Sigmoid colon (tissue), 6 donors: ENCODE measurements at regions not wholly inside any gene's neighbourhood (a gene's known extent, or its start where the extent isn't known, plus 50 kb on each side); places are given as distances from the start of the nearest gene placed in this dataset.

Experiments
- DNase-seq: peaks from one replicate; pipeline ENCODE4 v3.0.0-alpha.2; 2019
- H3K27ac ChIP-seq, 4 donors: fragments of 200-600 bp; sonication (generic); one replicate each; pipeline ENCODE4 v1.5.1; 2016 to 2019; ENCODE audit warnings: mild to moderate bottlenecking in 1 of 4
- H3K27me3 ChIP-seq, 3 donors: fragments of 200-600 bp; sonication (generic); one replicate each; pipeline ENCODE4 v1.5.1; 2019; ENCODE audit warnings: mild to moderate bottlenecking in 1 of 3
- H3K36me3 ChIP-seq, 4 donors: fragments of 200-600 bp; sonication (generic); one replicate each; pipeline ENCODE4 v1.5.1; 2016 to 2019
- H3K4me1 ChIP-seq, 4 donors: fragments of 200-600 bp; sonication (generic); one replicate each; pipeline ENCODE4 v1.5.1; 2017 to 2019
- H3K4me3 ChIP-seq, 4 donors: fragments of 200-600 bp; sonication (generic); one replicate each; pipeline ENCODE4 v1.5.1; 2017 to 2019; ENCODE audit warnings: mild to moderate bottlenecking in 2 of 4, moderate library complexity in 1 of 4
- H3K9me3 ChIP-seq, 4 donors: fragments of 200-600 bp in 3 of 4; sonication (generic) in 3 of 4; one replicate each; pipeline versions ENCODE4 v1.5.1 to v1.6.1; 2013 to 2019
- CTCF ChIP-seq, 4 experiments: fragments of 450-650 bp in 3 of 4; fragments of 200-600 bp in 1 of 4; IDR thresholded peaks; one replicate each; pipeline ENCODE4 v1.5.1; 2016 to 2019; ENCODE audit warnings: antibody characterized with exemption in 4 of 4, mild to moderate bottlenecking in 3 of 4, moderate library complexity in 2 of 4
- EP300 ChIP-seq, 4 donors: sonication (generic); formaldehyde crosslinking; IDR thresholded peaks; one replicate each; pipeline ENCODE4 v1.6.1; 2017; ENCODE audit warnings: antibody characterized with exemption in 4 of 4
- POLR2A ChIP-seq, 2 donors: fragments of 450-650 bp; IDR thresholded peaks; one replicate each; pipeline ENCODE4 v1.6.1; 2016; ENCODE audit warnings: antibody characterized with exemption in 2 of 2, mild to moderate bottlenecking in 2 of 2, moderate library complexity in 2 of 2
- POLR2AphosphoS5 ChIP-seq, 4 donors: sonication (generic); formaldehyde crosslinking; IDR thresholded peaks; one replicate each; pipeline ENCODE4 v1.6.1; 2017; ENCODE audit warnings: antibody characterized with exemption in 4 of 4
- WGBS, 2 donors: extraction: QIAGEN DNeasy Blood & Tissue Kit; methylation state at CpG; one replicate each; pipeline ENCODE4 v1.1.7; 2013; 5-methylcytosine and 5-hydroxymethylcytosine counted together
- intact Hi-C: fragments of 100-400 bp; cut with DNase I; formaldehyde crosslinking; loops from one replicate; pipeline ENCODE4 v1.15.1; 2023
- donor health status: healthy with polysubstance abuse.
- donor health status: healthy.

GRCh38 chr5:82641331-82642003 is 363.3 kb upstream of the RPS23 start:
- Histone ChIP-seq H3K27ac (peak overlapping the region in 1 of 4 donors; percentile 29), H3K9me3 (no peaks in the 10 kb centered on the region), H3K36me3 (no peaks in the 10 kb centered on the region), H3K27me3 (no peaks in the 10 kb centered on the region), H3K4me3 (no peak overlapping the region), H3K4me1 (peaks cover 0 to 22% (median 7%) of the 10 kb centered on the region in 4 donors)
- intact Hi-C loops, result loop anchor here (5.0 to 10.0 kb wide), 3 partner anchors 433 to 921 kb away; partner anchors contain the start of genes TMEM167A, VCAN and XRCC4
- DNase-seq, result peak; percentile 81
- WGBS, 2 donors, result 32 to 44% methylated on average over 4 of the region's 4 CpGs
- TF ChIP-seq CTCF (IDR thresholded peaks at IDR 0.05) (peak; percentile 17 to 62 (median 55)), POLR2A (IDR thresholded peaks at IDR 0.05) (no peak), POLR2AphosphoS5 (IDR thresholded peaks at IDR 0.05) (peak in 3 of 4 donors; percentile 31 to 63 (median 39))

- H3K4me1 ChIP-seq, result peaks cover 0 to 22% (median 7%) of the 10 kb centered on the region in 4 donors
- TF ChIP-seq CTCF (IDR thresholded peaks at IDR 0.05) (no peak), EP300 (IDR thresholded peaks at IDR 0.05) (no peak), POLR2A (IDR thresholded peaks at IDR 0.05) (no peak), POLR2AphosphoS5 (IDR thresholded peaks at IDR 0.05) (no peak)
- no peak for DNase-seq
- intact Hi-C loops, result loop anchor here (5.0 to 10.0 kb wide), 3 partner anchors 434 to 921 kb away; partner anchors contain the start of genes TMEM167A, VCAN and XRCC4
- no peaks in the 10 kb centered on the region for H3K9me3 ChIP-seq
- no peaks in the 10 kb centered on the region for H3K27me3 ChIP-seq
- H3K36me3 ChIP-seq, result no peaks in the 10 kb centered on the region
- no peak overlapping the region for H3K4me3 ChIP-seq
- H3K27ac ChIP-seq, result peak overlapping the region in 1 of 4 donors; percentile 29
- 35 to 56% methylated on average over 3 of the region's 3 CpGs for WGBS, 2 donors
Observed at GRCh38 chr5:82640916-82641315, 362.8 kb upstream of the RPS23 start.

GRCh38 chr5:82639393-82640144 is 361.4 kb upstream of the RPS23 start:
- TF ChIP-seq EP300 (IDR thresholded peaks at IDR 0.05) (no peak), CTCF (IDR thresholded peaks at IDR 0.05) (no peak), POLR2A (IDR thresholded peaks at IDR 0.05) (no peak), POLR2AphosphoS5 (IDR thresholded peaks at IDR 0.05) (no peak)
- no peaks in the 10 kb centered on the region for H3K9me3 ChIP-seq
- no peak overlapping the region for H3K4me3 ChIP-seq
- no peaks in the 10 kb centered on the region for H3K36me3 ChIP-seq
- H3K27me3 ChIP-seq, result no peaks in the 10 kb centered on the region
- no peak for DNase-seq
- no peak overlapping the region for H3K27ac ChIP-seq
- WGBS, 2 donors, result 38 to 63% methylated on average over 2 of the region's 2 CpGs
- peaks cover 0 to 22% (median 7%) of the 10 kb centered on the region in 4 donors for H3K4me1 ChIP-seq
- intact Hi-C loops, result loop anchor here (5.0 to 10.0 kb wide), 3 partner anchors 435 to 923 kb away; partner anchors contain the start of genes TMEM167A, VCAN and XRCC4

- H3K4me1 ChIP-seq, result peaks cover 0 to 22% (median 5%) of the 10 kb centered on the region in 4 donors
- TF ChIP-seq POLR2A (IDR thresholded peaks at IDR 0.05) (no peak), POLR2AphosphoS5 (IDR thresholded peaks at IDR 0.05) (no peak), CTCF (IDR thresholded peaks at IDR 0.05) (no peak), EP300 (IDR thresholded peaks at IDR 0.05) (no peak)
- no peak overlapping the region for H3K27ac ChIP-seq
- H3K9me3 ChIP-seq, result no peaks in the 10 kb centered on the region
- no peak overlapping the region for H3K4me3 ChIP-seq
- H3K27me3 ChIP-seq, result no peaks in the 10 kb centered on the region
- intact Hi-C loops, result no loop called here
- no peaks in the 10 kb centered on the region for H3K36me3 ChIP-seq
- 81 to 91% methylated on average over 1 of the region's 1 CpG for WGBS, 2 donors
- DNase-seq, result no peak
Observed at GRCh38 chr5:82636591-82636990, 358.4 kb upstream of the RPS23 start.
